ENCODE measurements at regions not wholly inside any gene's neighbourhood (a gene's known extent, or its start where the extent isn't known, plus 50 kb on each side); places are given as distances from the start of the nearest gene placed in this dataset.

DNA sequence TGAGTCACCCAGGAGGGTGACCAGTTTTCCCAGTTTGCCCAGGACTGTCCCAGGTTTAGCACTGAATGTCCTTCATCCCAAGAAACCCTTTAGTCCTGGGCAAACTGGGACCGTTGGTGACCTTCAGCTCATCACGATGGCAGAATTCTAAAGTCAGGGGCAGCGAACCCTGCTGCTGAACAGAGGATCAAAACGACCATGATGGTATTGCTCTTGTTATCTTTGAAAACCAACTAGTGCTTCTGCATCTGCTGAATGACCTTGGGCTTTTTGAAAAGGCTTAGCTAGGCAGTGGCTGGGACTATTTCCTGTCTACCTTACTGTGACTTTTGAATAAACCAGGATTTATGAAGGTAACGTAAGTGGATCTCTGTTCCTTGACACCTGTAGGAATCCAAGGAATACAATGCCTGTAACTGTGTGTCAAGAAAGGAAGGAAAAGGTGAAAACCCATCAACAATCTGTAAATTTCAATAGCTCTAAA lies 281.9 kb downstream of the SOX9 start:
- peaks cover 6 to 8% of the 10 kb centered on the region in 2 donors for H3K36me3 ChIP-seq (ENCODE audit: control insufficient read depth in 2 of 2, insufficient read depth in 2 of 2, low read length in 2 of 2)
- no peaks in the 10 kb centered on the region for H3K27me3 ChIP-seq (ENCODE audit: control insufficient read depth in 2 of 2, insufficient read depth in 2 of 2, low read length in 2 of 2)
- peaks cover 11 to 14% of the 10 kb centered on the region in 2 donors for H3K4me1 ChIP-seq (ENCODE audit: control insufficient read depth in 2 of 2, insufficient read depth in 2 of 2, low read length in 2 of 2)
- no peak overlapping the region for H3K4me3 ChIP-seq (ENCODE audit: low read length in 2 of 2)
- no peak overlapping the region for H3K27ac ChIP-seq (ENCODE audit: low read depth in 2 of 2, low read length in 2 of 2)
- no peaks in the 10 kb centered on the region for H3K9me3 ChIP-seq (ENCODE audit: control insufficient read depth in 2 of 2, low read length in 2 of 2)
- no peak overlapping the region for H3K9ac ChIP-seq (ENCODE audit: low read depth in 1 of 2, low read length in 2 of 2)

DNA sequence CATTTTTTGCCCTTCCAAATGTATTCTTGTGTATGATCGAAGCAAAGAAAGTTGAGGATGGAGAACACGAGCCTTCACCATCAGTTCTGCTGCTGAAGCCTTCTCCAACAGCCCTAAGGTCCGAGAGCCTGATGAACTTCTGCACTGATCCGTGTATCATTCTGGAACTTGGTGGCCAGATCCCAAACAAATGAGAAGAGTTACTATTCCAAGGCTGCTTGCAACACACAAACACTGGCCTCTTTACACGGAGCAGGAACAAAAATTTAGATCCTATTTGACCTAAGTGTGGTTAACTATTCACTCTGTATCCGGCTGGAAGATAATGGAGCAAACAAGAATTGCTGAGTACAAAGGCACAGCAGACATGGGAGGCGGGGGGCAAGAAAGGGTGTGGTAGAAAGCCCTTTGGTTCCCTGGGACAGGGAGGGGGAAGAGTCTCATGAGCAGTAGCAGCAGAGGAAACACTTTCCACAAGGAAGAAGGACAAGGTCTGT lies 282.9 kb downstream of the SOX9 start:
- peaks cover 6 to 8% of the 10 kb centered on the region in 2 donors for H3K36me3 ChIP-seq (ENCODE audit: control insufficient read depth in 2 of 2, insufficient read depth in 2 of 2, low read length in 2 of 2)
- no peak overlapping the region for H3K27ac ChIP-seq (ENCODE audit: low read depth in 2 of 2, low read length in 2 of 2)
- no peak overlapping the region for H3K9ac ChIP-seq (ENCODE audit: low read depth in 1 of 2, low read length in 2 of 2)
- no peak overlapping the region for H3K4me3 ChIP-seq (ENCODE audit: low read length in 2 of 2)
- no peaks in the 10 kb centered on the region for H3K9me3 ChIP-seq (ENCODE audit: control insufficient read depth in 2 of 2, low read length in 2 of 2)
- no peaks in the 10 kb centered on the region for H3K27me3 ChIP-seq (ENCODE audit: control insufficient read depth in 2 of 2, insufficient read depth in 2 of 2, low read length in 2 of 2)
- peaks cover 14 to 23% of the 10 kb centered on the region in 2 donors for H3K4me1 ChIP-seq (ENCODE audit: control insufficient read depth in 2 of 2, insufficient read depth in 2 of 2, low read length in 2 of 2)

DNA sequence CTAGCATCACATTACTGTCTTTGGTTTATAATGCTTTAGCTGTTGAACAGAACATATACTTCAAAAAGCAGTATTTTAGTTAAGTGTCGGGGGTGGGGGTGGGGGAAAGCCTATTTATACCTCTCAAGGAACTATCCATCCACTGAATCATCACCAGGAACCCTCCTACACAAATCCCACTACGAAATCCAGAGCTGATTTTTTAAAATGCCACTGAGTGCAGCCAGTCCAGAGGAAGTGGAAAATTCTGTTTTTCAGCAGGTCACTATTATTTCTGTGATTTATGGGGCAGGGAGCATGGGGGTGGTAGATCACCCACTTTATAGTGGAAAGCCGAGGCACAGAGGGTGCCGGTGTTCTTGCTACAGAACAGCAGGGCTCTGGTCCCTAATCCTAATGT lies 284.1 kb downstream of the SOX9 start:
- H3K9ac ChIP-seq (ENCODE audit: low read depth in 1 of 2, low read length in 2 of 2): no peak overlapping the region
- H3K27ac ChIP-seq (ENCODE audit: low read depth in 2 of 2, low read length in 2 of 2): no peak overlapping the region
- H3K9me3 ChIP-seq (ENCODE audit: control insufficient read depth in 2 of 2, low read length in 2 of 2): no peaks in the 10 kb centered on the region
- H3K27me3 ChIP-seq (ENCODE audit: control insufficient read depth in 2 of 2, insufficient read depth in 2 of 2, low read length in 2 of 2): no peaks in the 10 kb centered on the region
- H3K4me1 ChIP-seq (ENCODE audit: control insufficient read depth in 2 of 2, insufficient read depth in 2 of 2, low read length in 2 of 2): peaks cover 12 to 23% of the 10 kb centered on the region in 2 donors
- peaks cover 6 to 8% of the 10 kb centered on the region in 2 donors for H3K36me3 ChIP-seq (ENCODE audit: control insufficient read depth in 2 of 2, insufficient read depth in 2 of 2, low read length in 2 of 2)
- H3K4me3 ChIP-seq (ENCODE audit: low read length in 2 of 2): no peak overlapping the region

DNA sequence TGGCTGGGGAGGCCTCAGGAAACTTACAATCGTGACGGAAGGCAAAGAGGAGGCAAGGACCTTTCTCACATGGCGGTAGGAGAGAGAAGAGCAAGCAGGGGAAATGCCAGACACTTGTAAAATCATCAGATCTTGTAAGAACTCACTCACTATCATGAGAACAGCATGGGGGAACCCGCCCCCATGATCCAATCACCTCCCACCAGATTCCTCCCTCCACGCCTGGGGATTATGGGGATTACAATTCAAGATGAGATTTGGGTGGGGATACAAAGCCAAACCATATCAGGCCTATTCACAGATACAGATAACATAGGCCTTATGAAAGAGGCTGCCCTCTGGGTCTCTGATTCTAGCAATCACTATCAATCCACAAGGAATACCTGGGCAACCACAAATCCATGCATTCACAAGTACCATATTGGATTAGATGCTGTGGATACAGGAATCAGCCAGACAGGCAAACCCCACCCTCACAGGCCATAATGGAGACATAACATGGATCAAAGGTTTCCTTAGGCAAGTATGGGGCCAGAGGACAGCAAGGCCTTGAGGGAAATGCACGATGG lies 284.9 kb downstream of the SOX9 start:
- H3K27ac ChIP-seq (ENCODE audit: low read depth in 2 of 2, low read length in 2 of 2): peak overlapping the region in 1 of 2 donors; percentile 1
- no peaks in the 10 kb centered on the region for H3K9me3 ChIP-seq (ENCODE audit: control insufficient read depth in 2 of 2, low read length in 2 of 2)
- H3K27me3 ChIP-seq (ENCODE audit: control insufficient read depth in 2 of 2, insufficient read depth in 2 of 2, low read length in 2 of 2): no peaks in the 10 kb centered on the region
- no peak overlapping the region for H3K4me3 ChIP-seq (ENCODE audit: low read length in 2 of 2)
- peaks cover 12 to 23% of the 10 kb centered on the region in 2 donors for H3K4me1 ChIP-seq (ENCODE audit: control insufficient read depth in 2 of 2, insufficient read depth in 2 of 2, low read length in 2 of 2)
- H3K9ac ChIP-seq (ENCODE audit: low read depth in 1 of 2, low read length in 2 of 2): no peak overlapping the region
- H3K36me3 ChIP-seq (ENCODE audit: control insufficient read depth in 2 of 2, insufficient read depth in 2 of 2, low read length in 2 of 2): peaks cover 5 to 8% of the 10 kb centered on the region in 2 donors

DNA sequence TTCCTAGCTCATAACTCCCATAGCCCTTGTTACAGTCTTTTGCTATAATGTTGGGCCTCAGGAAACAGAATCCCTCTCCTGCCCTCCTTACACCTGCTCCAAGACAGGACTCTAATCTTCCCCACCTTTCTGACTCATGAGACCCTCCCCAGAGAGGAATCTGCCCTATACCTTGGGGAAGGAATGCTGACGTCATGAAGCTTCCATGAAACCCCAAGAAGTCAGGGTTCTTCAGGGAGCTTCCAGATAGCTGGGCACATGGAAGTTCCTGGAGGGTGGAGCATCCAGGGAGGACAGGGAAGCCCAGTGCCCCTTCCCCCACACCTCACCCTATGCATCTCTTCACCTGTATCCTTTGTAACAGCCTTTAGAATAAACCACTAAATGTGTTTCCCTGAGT lies 285.7 kb downstream of the SOX9 start:
- Histone ChIP-seq H3K36me3 (ENCODE audit: control insufficient read depth in 2 of 2, insufficient read depth in 2 of 2, low read length in 2 of 2) (peaks cover 3 to 8% of the 10 kb centered on the region in 2 donors), H3K9ac (ENCODE audit: low read depth in 1 of 2, low read length in 2 of 2) (no peak overlapping the region), H3K4me3 (ENCODE audit: low read length in 2 of 2) (no peak overlapping the region), H3K9me3 (ENCODE audit: control insufficient read depth in 2 of 2, low read length in 2 of 2) (no peaks in the 10 kb centered on the region), H3K4me1 (ENCODE audit: control insufficient read depth in 2 of 2, insufficient read depth in 2 of 2, low read length in 2 of 2) (peaks cover 12 to 23% of the 10 kb centered on the region in 2 donors), H3K27me3 (ENCODE audit: control insufficient read depth in 2 of 2, insufficient read depth in 2 of 2, low read length in 2 of 2) (no peaks in the 10 kb centered on the region), H3K27ac (ENCODE audit: low read depth in 2 of 2, low read length in 2 of 2) (peak overlapping the region in 1 of 2 donors; percentile 65)

DNA sequence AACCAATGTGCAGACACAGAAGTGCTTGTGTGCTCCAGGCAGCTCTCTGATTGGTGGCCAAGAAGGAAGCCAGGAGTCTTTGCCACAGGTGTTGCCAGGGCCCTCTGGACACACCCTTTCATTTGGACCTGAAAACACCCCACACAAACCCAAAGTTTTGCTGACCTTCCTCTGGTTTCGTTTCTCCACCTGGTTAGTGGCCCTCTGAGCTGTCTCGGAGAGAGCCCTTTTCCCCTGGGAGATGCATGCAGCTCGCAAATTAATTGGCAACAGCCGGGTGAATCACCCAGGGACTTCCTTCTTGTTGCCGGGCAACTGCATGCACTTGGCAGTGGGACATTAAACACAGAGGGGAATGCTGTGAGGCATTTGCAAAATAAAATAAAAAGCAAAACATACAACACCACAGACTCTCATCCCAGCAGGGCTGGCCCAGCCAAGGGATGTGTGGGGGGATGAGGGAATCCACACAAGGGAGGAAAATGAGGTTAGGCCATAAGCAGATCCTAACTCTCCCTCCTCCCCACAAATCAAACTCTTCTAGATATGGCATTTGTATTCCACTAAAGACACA lies 286.6 kb downstream of the SOX9 start:
- Histone ChIP-seq H3K27me3 (ENCODE audit: control insufficient read depth in 2 of 2, insufficient read depth in 2 of 2, low read length in 2 of 2) (no peaks in the 10 kb centered on the region), H3K4me3 (ENCODE audit: low read length in 2 of 2) (peak overlapping the region in 1 of 2 donors; percentile 14), H3K9me3 (ENCODE audit: control insufficient read depth in 2 of 2, low read length in 2 of 2) (no peaks in the 10 kb centered on the region), H3K4me1 (ENCODE audit: control insufficient read depth in 2 of 2, insufficient read depth in 2 of 2, low read length in 2 of 2) (peaks cover 12 to 23% of the 10 kb centered on the region in 2 donors), H3K27ac (ENCODE audit: low read depth in 2 of 2, low read length in 2 of 2) (peak overlapping the region; percentile 65 to 68), H3K36me3 (ENCODE audit: control insufficient read depth in 2 of 2, insufficient read depth in 2 of 2, low read length in 2 of 2) (peaks cover 3 to 8% of the 10 kb centered on the region in 2 donors), H3K9ac (ENCODE audit: low read depth in 1 of 2, low read length in 2 of 2) (peak overlapping the region; percentile 19 to 34)

DNA sequence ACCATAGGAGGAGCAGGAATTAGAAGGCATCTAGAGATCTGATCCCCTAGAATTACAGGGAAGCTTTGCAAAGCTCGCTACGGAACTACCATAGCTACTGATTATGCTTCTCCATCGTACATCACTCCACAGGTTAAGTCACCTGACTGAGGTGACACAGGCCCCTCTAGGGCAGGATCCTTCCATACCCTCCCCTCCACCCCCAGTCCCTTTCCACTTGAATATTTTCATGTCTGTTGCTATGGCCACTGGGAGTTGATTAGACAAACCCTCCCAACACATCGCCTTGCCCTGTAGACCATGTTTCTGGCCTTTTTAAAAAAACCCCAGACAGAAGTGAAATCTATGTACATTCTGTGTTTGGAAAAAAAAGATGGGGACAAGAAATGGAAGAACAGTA lies 287.1 kb downstream of the SOX9 start:
- H3K9me3 ChIP-seq (ENCODE audit: control insufficient read depth in 2 of 2, low read length in 2 of 2): no peaks in the 10 kb centered on the region
- peaks cover 14 to 27% of the 10 kb centered on the region in 2 donors for H3K4me1 ChIP-seq (ENCODE audit: control insufficient read depth in 2 of 2, insufficient read depth in 2 of 2, low read length in 2 of 2)
- peaks cover 3 to 8% of the 10 kb centered on the region in 2 donors for H3K36me3 ChIP-seq (ENCODE audit: control insufficient read depth in 2 of 2, insufficient read depth in 2 of 2, low read length in 2 of 2)
- peak overlapping the region in 1 of 2 donors; percentile 19 for H3K9ac ChIP-seq (ENCODE audit: low read depth in 1 of 2, low read length in 2 of 2)
- H3K4me3 ChIP-seq (ENCODE audit: low read length in 2 of 2): no peak overlapping the region
- peak overlapping the region; percentile 65 to 68 for H3K27ac ChIP-seq (ENCODE audit: low read depth in 2 of 2, low read length in 2 of 2)
- H3K27me3 ChIP-seq (ENCODE audit: control insufficient read depth in 2 of 2, insufficient read depth in 2 of 2, low read length in 2 of 2): no peaks in the 10 kb centered on the region

DNA sequence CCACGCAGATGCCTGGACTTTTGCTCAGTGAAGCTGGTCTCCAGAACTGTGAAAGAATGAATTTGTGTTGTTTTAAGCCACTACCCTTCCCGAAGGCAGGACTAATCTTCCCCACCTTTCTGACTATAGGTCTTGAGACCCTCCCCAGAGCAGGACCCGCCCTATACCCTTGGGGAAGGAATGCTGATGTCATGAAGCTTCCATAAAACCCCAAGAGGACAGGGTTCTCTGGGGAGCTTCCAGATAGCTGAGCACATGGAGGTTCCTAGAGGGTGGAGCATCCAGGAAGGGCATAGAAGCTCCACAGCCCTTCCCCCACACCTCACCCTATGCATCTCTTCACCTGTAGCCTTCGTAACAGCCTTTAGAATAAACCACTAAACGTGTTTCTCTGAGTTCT lies 287.8 kb downstream of the SOX9 start:
- Histone ChIP-seq H3K27ac (ENCODE audit: low read depth in 2 of 2, low read length in 2 of 2) (peak overlapping the region in 1 of 2 donors; percentile 65), H3K4me1 (ENCODE audit: control insufficient read depth in 2 of 2, insufficient read depth in 2 of 2, low read length in 2 of 2) (peaks cover 19 to 32% of the 10 kb centered on the region in 2 donors), H3K9me3 (ENCODE audit: control insufficient read depth in 2 of 2, low read length in 2 of 2) (no peaks in the 10 kb centered on the region), H3K36me3 (ENCODE audit: control insufficient read depth in 2 of 2, insufficient read depth in 2 of 2, low read length in 2 of 2) (peaks cover under 1 to 4% of the 10 kb centered on the region in 2 donors), H3K9ac (ENCODE audit: low read depth in 1 of 2, low read length in 2 of 2) (no peak overlapping the region), H3K27me3 (ENCODE audit: control insufficient read depth in 2 of 2, insufficient read depth in 2 of 2, low read length in 2 of 2) (no peaks in the 10 kb centered on the region), H3K4me3 (ENCODE audit: low read length in 2 of 2) (no peak overlapping the region)

DNA sequence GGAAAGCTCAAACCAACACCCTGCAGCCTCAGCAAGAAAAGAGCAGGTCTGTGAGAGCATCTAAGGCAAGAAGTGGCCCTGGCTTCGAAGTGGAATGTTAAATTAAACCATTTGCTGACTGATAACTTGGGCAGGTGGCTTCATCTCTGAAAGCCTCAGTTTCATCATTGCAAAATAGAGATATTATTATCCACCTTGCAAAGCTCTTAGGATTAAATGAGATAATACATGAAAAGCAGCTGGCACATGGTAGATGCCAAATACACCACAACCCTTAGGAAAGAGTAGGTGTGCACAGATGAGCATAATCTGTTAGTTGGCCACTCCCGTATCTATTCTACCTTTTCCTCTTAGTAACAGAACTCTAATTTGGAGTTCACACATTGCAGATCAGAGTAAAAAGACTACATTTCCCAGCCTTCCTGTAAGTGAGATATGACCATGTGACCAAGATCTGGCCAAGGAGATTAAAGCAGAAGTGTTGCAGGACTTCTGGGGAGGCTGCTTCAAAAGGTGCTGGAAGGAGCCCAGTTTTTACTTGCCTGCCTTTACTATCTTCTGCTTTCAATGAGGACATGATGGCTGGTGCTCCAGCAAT lies 288.7 kb downstream of the SOX9 start:
- Histone ChIP-seq H3K36me3 (ENCODE audit: control insufficient read depth in 2 of 2, insufficient read depth in 2 of 2, low read length in 2 of 2) (no peaks in the 10 kb centered on the region), H3K27me3 (ENCODE audit: control insufficient read depth in 2 of 2, insufficient read depth in 2 of 2, low read length in 2 of 2) (no peaks in the 10 kb centered on the region), H3K4me1 (ENCODE audit: control insufficient read depth in 2 of 2, insufficient read depth in 2 of 2, low read length in 2 of 2) (peaks cover 19 to 30% of the 10 kb centered on the region in 2 donors), H3K9ac (ENCODE audit: low read depth in 1 of 2, low read length in 2 of 2) (no peak overlapping the region), H3K27ac (ENCODE audit: low read depth in 2 of 2, low read length in 2 of 2) (no peak overlapping the region), H3K9me3 (ENCODE audit: control insufficient read depth in 2 of 2, low read length in 2 of 2) (no peaks in the 10 kb centered on the region), H3K4me3 (ENCODE audit: low read length in 2 of 2) (no peak overlapping the region)

DNA sequence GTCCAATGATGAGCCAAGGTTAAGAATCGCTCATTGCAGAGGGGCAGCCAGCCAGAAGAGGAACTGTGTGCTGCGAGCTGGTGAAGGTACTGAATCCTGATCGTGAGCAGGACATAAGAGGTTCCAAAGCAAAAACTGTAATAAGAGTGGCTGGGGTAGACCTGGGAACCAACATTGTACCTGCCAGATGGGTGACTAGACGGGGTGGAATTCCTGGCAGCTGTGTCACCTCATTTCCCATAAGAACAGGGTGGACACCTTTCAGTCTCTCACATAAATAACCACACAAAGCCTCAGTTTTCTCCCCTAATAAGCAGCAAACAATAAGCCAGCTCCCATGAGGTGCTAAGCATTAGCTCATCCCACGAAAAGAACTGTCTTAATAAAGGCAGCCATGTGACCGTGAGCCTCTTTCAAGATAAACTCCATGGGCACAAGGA lies 290.3 kb downstream of the SOX9 start:
- Histone ChIP-seq H3K27ac (ENCODE audit: low read depth in 2 of 2, low read length in 2 of 2) (no peak overlapping the region), H3K4me1 (ENCODE audit: control insufficient read depth in 2 of 2, insufficient read depth in 2 of 2, low read length in 2 of 2) (peaks cover 19 to 34% of the 10 kb centered on the region in 2 donors), H3K9me3 (ENCODE audit: control insufficient read depth in 2 of 2, low read length in 2 of 2) (no peaks in the 10 kb centered on the region), H3K4me3 (ENCODE audit: low read length in 2 of 2) (no peak overlapping the region), H3K36me3 (ENCODE audit: control insufficient read depth in 2 of 2, insufficient read depth in 2 of 2, low read length in 2 of 2) (no peaks in the 10 kb centered on the region), H3K9ac (ENCODE audit: low read depth in 1 of 2, low read length in 2 of 2) (no peak overlapping the region), H3K27me3 (ENCODE audit: control insufficient read depth in 2 of 2, insufficient read depth in 2 of 2, low read length in 2 of 2) (no peaks in the 10 kb centered on the region)

Data from mucosa of rectum (tissue), 2 donors.